Skin epidermis (tissue), 12 donors: ENCODE measurements at regions not wholly inside any gene's neighbourhood (a gene's known extent, or its start where the extent isn't known, plus 50 kb on each side); places are given as distances from the start of the nearest gene placed in this dataset.

Source experiments
- H3K27ac ChIP-seq, 21 experiments: fragments of 200-600 bp; sonication (generic) in 11 of 21; one replicate each; pipeline ENCODE4 v1.5.0; 2020; ENCODE audit warnings: mild to moderate bottlenecking in 3 of 21, inconsistent platforms in 2 of 21, moderate library complexity in 2 of 21
- H3K4me3 ChIP-seq, 7 experiments: fragments of 200-600 bp; sonication (generic) in 2 of 7; one replicate each; pipeline ENCODE4 v1.5.0; 2020; ENCODE audit warnings: inconsistent platforms in 2 of 7, mild to moderate bottlenecking in 2 of 7, moderate library complexity in 1 of 7

GRCh38 chr18:61123309-61123708 lies 209.9 kb upstream of the CDH20 start:
- Histone ChIP-seq H3K4me3 (no peak overlapping the region), H3K27ac (no peak overlapping the region)

GRCh38 chr18:61127714-61128467 lies 205.3 kb upstream of the CDH20 start:
- H3K27ac ChIP-seq: no peak overlapping the region
- H3K4me3 ChIP-seq: no peak overlapping the region

- Histone ChIP-seq H3K27ac (no peak overlapping the region), H3K4me3 (no peak overlapping the region)
These were observed 204.2 kb upstream of the CDH20 start for GRCh38 chr18:61129001-61129400.

GRCh38 chr18:61132031-61132430 lies 201.2 kb upstream of the CDH20 start:
- no peak overlapping the region for H3K4me3 ChIP-seq
- no peak overlapping the region for H3K27ac ChIP-seq

GRCh38 chr18:61133783-61134182 lies 199.4 kb upstream of the CDH20 start:
- Histone ChIP-seq H3K4me3 (no peak overlapping the region), H3K27ac (no peak overlapping the region)

- Histone ChIP-seq H3K4me3 (no peak overlapping the region), H3K27ac (no peak overlapping the region)
These were observed 196.4 kb upstream of the CDH20 start for GRCh38 chr18:61136711-61137251.

GRCh38 chr18:61141691-61142090 lies 191.5 kb upstream of the CDH20 start:
- Histone ChIP-seq H3K27ac (no peak overlapping the region), H3K4me3 (no peak overlapping the region)

GRCh38 chr18:61148322-61148721 lies 184.9 kb upstream of the CDH20 start:
- H3K4me3 ChIP-seq: no peak overlapping the region

GRCh38 chr18:61149786-61150185 lies 183.4 kb upstream of the CDH20 start:
- H3K4me3 ChIP-seq: no peak overlapping the region
- H3K27ac ChIP-seq: no peak overlapping the region

More at GRCh38 chr18:61148322-61148721, 184.9 kb upstream of the CDH20 start:
- no peak overlapping the region for H3K27ac ChIP-seq

- no peak overlapping the region for H3K27ac ChIP-seq
These were observed 179.7 kb upstream of the CDH20 start for GRCh38 chr18:61153571-61153970.

GRCh38 chr18:61154866-61155265 lies 178.4 kb upstream of the CDH20 start:
- no peak overlapping the region for H3K27ac ChIP-seq
- no peak overlapping the region for H3K4me3 ChIP-seq

More at GRCh38 chr18:61153571-61153970, 179.7 kb upstream of the CDH20 start:
- no peak overlapping the region for H3K4me3 ChIP-seq

- Histone ChIP-seq H3K27ac (no peak overlapping the region), H3K4me3 (no peak overlapping the region)
These were observed 177.6 kb upstream of the CDH20 start for GRCh38 chr18:61155586-61155985.

- no peak overlapping the region for H3K4me3 ChIP-seq
- H3K27ac ChIP-seq: no peak overlapping the region
These were observed 175.8 kb upstream of the CDH20 start for GRCh38 chr18:61157451-61157850.

GRCh38 chr18:61159246-61159645 lies 174.0 kb upstream of the CDH20 start:
- H3K4me3 ChIP-seq: no peak overlapping the region
- no peak overlapping the region for H3K27ac ChIP-seq

GRCh38 chr18:61164321-61164720 lies 168.9 kb upstream of the CDH20 start:
- H3K27ac ChIP-seq: no peak overlapping the region
- no peak overlapping the region for H3K4me3 ChIP-seq

GRCh38 chr18:61167902-61168301 lies 165.3 kb upstream of the CDH20 start:
- Histone ChIP-seq H3K4me3 (no peak overlapping the region), H3K27ac (no peak overlapping the region)

GRCh38 chr18:61169386-61169785 lies 163.8 kb upstream of the CDH20 start:
- no peak overlapping the region for H3K27ac ChIP-seq
- H3K4me3 ChIP-seq: no peak overlapping the region

- Histone ChIP-seq H3K27ac (no peak overlapping the region), H3K4me3 (no peak overlapping the region)
These were observed 160.6 kb upstream of the CDH20 start for GRCh38 chr18:61172624-61173023.

GRCh38 chr18:61173554-61173953 lies 159.7 kb upstream of the CDH20 start:
- no peak overlapping the region for H3K4me3 ChIP-seq
- H3K27ac ChIP-seq: no peak overlapping the region

GRCh38 chr18:61183798-61184197 lies 149.4 kb upstream of the CDH20 start:
- H3K4me3 ChIP-seq: no peak overlapping the region
- no peak overlapping the region for H3K27ac ChIP-seq

GRCh38 chr18:61187971-61188370 lies 145.3 kb upstream of the CDH20 start:
- H3K27ac ChIP-seq: no peak overlapping the region
- H3K4me3 ChIP-seq: no peak overlapping the region

GRCh38 chr18:61189376-61189775 lies 143.9 kb upstream of the CDH20 start:
- Histone ChIP-seq H3K4me3 (no peak overlapping the region), H3K27ac (no peak overlapping the region)
